ENCODE measurements at regions not wholly inside any gene's neighbourhood (a gene's known extent, or its start where the extent isn't known, plus 50 kb on each side); places are given as distances from the start of the nearest gene placed in this dataset.

DNA sequence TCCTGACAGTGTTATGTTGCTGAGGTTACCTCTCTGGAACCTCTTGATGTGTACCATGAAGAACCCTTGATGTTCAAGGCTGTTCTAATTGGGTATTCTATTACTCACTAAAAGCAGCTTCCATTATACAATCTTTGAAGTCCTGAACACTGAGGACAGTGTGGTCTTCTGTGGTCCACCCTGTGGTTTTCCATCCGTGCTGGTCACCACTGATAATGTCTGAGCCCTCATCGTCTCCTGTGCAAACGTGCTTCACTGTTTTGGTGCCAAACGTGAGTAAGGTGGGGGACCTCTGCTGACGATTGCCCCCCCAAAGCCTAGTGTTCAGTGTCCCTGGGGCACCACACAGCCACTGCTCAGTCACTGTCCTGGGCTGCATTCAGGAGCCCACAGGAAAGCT, 259.7 kb upstream of the ANKRD55 start:
- CTCF ChIA-PET = no interaction called here
- Histone ChIP-seq H3F3A (ENCODE audit: insufficient read depth, low read depth) (peaks cover 19% of the 10 kb centered on the region), H4K20me1 (ENCODE audit: insufficient read depth) (no peaks in the 10 kb centered on the region), H3K9me3 (ENCODE audit: insufficient read depth, low read depth) (no peaks in the 10 kb centered on the region), H3K27me3 (ENCODE audit: insufficient read depth, low read depth) (no peaks in the 10 kb centered on the region), H3K27ac (no peak overlapping the region), H3K36me3 (ENCODE audit: low read depth) (no peaks in the 10 kb centered on the region), H3K9me2 (ENCODE audit: insufficient read depth) (no peaks in the 10 kb centered on the region), H3K4me3 (no peak overlapping the region), H3K4me2 (no peak overlapping the region), H3K79me2 (ENCODE audit: low read depth) (no peaks in the 10 kb centered on the region), H3K4me1 (replicated peaks; ENCODE audit: insufficient read depth) (peaks cover 32% of the 10 kb centered on the region), H2AFZ (no peak overlapping the region)
- BruUV-seq (replicated peaks) = no TSS peak
- POLR2A ChIA-PET (ENCODE audit: unreplicated experiment) = no interaction called here
- DNase-seq = no peak
- no peak for TF ChIP-seq EZH2 (IDR thresholded peaks at IDR 0.05; ENCODE audit: low read depth)
- TF ChIP-seq, protein P1, sequence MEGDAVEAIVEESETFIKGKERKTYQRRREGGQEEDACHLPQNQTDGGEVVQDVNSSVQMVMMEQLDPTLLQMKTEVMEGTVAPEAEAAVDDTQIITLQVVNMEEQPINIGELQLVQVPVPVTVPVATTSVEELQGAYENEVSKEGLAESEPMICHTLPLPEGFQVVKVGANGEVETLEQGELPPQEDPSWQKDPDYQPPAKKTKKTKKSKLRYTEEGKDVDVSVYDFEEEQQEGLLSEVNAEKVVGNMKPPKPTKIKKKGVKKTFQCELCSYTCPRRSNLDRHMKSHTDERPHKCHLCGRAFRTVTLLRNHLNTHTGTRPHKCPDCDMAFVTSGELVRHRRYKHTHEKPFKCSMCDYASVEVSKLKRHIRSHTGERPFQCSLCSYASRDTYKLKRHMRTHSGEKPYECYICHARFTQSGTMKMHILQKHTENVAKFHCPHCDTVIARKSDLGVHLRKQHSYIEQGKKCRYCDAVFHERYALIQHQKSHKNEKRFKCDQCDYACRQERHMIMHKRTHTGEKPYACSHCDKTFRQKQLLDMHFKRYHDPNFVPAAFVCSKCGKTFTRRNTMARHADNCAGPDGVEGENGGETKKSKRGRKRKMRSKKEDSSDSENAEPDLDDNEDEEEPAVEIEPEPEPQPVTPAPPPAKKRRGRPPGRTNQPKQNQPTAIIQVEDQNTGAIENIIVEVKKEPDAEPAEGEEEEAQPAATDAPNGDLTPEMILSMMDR (conservative IDR thresholded peaks at IDR 0.05) = no peak
- intact Hi-C loops (cut with micrococcal nuclease; ENCODE audit: unreplicated experiment) = no loop called here

DNA sequence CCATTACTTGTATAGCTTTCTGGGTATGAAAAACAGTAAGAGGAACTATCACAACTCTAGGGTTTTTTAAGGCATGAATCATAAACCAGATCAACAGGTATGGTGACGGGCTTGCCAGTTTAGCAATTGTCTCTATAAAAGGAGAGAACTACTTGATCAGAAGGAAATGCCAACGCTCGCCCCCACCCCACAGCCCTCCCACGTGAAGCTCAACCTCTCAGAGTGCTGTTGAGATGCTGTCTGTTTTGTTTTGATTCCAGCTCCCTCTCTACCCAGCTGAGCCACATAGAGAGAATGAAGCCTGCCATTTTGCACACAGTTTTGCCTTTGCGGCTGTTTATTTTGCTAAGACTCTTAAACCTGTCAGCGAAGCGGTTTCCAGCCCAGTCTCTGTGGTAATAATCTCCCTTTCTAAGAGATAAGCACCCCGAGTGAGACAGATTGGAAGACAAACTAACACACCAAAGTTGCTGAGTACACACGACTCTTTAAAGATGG, 257.9 kb upstream of the ANKRD55 start:
- peak overlapping the region; percentile 75 for H3K4me2 ChIP-seq
- H3K79me2 ChIP-seq (ENCODE audit: low read depth) = no peaks in the 10 kb centered on the region
- peaks cover 19% of the 10 kb centered on the region for H3F3A ChIP-seq (ENCODE audit: insufficient read depth, low read depth)
- intact Hi-C loops (cut with micrococcal nuclease; ENCODE audit: unreplicated experiment) = loop anchor here (1.0 to 2.0 kb wide), 3 partner anchors 43 to 266 kb away; no protein-coding TSS in a partner anchor
- TF ChIP-seq, protein P1 (conservative IDR thresholded peaks at IDR 0.05) = no peak
- TF ChIP-seq EZH2 (IDR thresholded peaks at IDR 0.05; ENCODE audit: low read depth) = no peak
- H3K4me1 ChIP-seq (replicated peaks; ENCODE audit: insufficient read depth) = peaks cover 32% of the 10 kb centered on the region
- no peaks in the 10 kb centered on the region for H3K36me3 ChIP-seq (ENCODE audit: low read depth)
- no peaks in the 10 kb centered on the region for H3K27me3 ChIP-seq (ENCODE audit: insufficient read depth, low read depth)
- no peaks in the 10 kb centered on the region for H4K20me1 ChIP-seq (ENCODE audit: insufficient read depth)
- peak; percentile 87 to 97 for DNase-seq
- ChIA-PET CTCF (interaction anchor here (0.6 to 1.4 kb wide), 6 partner anchors 24 to 779 kb away, joined by 3 to 4 read pairs (median 3); no protein-coding TSS in a partner anchor), POLR2A (ENCODE audit: unreplicated experiment) (interaction anchor here (0.5 to 0.6 kb wide), 6 partner anchors 17 to 683 kb away, joined by 3 to 6 read pairs (median 5); no protein-coding TSS in a partner anchor)
- H3K9me3 ChIP-seq (ENCODE audit: insufficient read depth, low read depth) = no peaks in the 10 kb centered on the region
- H3K4me3 ChIP-seq = peak overlapping the region; percentile 41; the same call in 1 of the 2 replicates
- no TSS peak for BruUV-seq (replicated peaks)
- H3K9me2 ChIP-seq (ENCODE audit: insufficient read depth) = no peaks in the 10 kb centered on the region
- H2AFZ ChIP-seq = peak overlapping the region; percentile 68
- peak overlapping the region; percentile 83 for H3K27ac ChIP-seq

DNA sequence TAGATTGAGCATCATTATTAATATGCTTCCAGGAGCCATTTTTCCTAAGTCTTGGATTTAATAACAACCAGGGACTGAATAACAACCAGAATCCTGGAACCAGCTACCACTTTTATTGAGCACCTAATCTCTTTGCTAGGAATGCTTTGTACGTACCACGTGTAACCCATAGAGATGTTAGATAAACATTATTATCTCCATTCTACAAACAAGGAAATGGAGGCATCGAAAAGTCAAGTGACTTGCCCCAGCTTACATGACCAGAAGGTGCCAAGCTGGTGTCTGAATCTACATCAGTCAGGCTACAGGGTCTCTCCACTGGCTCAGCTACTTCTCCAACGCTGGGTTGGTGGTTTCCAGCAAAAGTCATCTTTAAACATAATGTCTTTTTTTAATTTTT, 256.1 kb upstream of the ANKRD55 start:
- intact Hi-C loops (cut with micrococcal nuclease; ENCODE audit: unreplicated experiment) = no loop called here
- CTCF ChIA-PET = interaction anchor here (0.6 kb wide), 1 partner anchor 29 kb away, joined by 4 read pairs; no protein-coding TSS in a partner anchor
- Histone ChIP-seq H3K27ac (peak overlapping the region; percentile 83; the same call in 1 of the 2 replicates), H2AFZ (no peak overlapping the region), H3F3A (ENCODE audit: insufficient read depth, low read depth) (peaks cover 19% of the 10 kb centered on the region), H3K27me3 (ENCODE audit: insufficient read depth, low read depth) (no peaks in the 10 kb centered on the region), H3K9me3 (ENCODE audit: insufficient read depth, low read depth) (no peaks in the 10 kb centered on the region), H3K4me2 (0 out of 2 replicates have a peak overlapping the region, but pooled peaks have one; percentile 75), H3K79me2 (ENCODE audit: low read depth) (no peaks in the 10 kb centered on the region), H3K36me3 (ENCODE audit: low read depth) (no peaks in the 10 kb centered on the region), H3K9me2 (ENCODE audit: insufficient read depth) (no peaks in the 10 kb centered on the region), H4K20me1 (ENCODE audit: insufficient read depth) (no peaks in the 10 kb centered on the region), H3K4me1 (replicated peaks; ENCODE audit: insufficient read depth) (peaks cover 32% of the 10 kb centered on the region), H3K4me3 (no peak overlapping the region)
- TF ChIP-seq EZH2 (IDR thresholded peaks at IDR 0.05; ENCODE audit: low read depth) = no peak
- TF ChIP-seq, protein P1 (conservative IDR thresholded peaks at IDR 0.05) = no peak
- POLR2A ChIA-PET (ENCODE audit: unreplicated experiment) = no interaction called here
- no TSS peak for BruUV-seq (replicated peaks)
- DNase-seq = peak in 1 of 2 experiments; percentile 58

All from PC-9 (cell line).